ENCODE measurements at regions not wholly inside any gene's neighbourhood (a gene's known extent, or its start where the extent isn't known, plus 50 kb on each side); places are given as distances from the start of the nearest gene placed in this dataset.

GRCh38 chr6:9936551-9936950 is 478.3 kb downstream of the TFAP2A start:
- Mint-ChIP-seq H3K4me3 (no peak overlapping the region), H3K4me1 (ENCODE audit: low read depth) (no peaks in the 10 kb centered on the region), H3K27ac (no peak overlapping the region), H3K36me3 (ENCODE audit: low read depth) (no peaks in the 10 kb centered on the region), H3K9me3 (peaks cover 2% of the 10 kb centered on the region), H3K27me3 (no peaks in the 10 kb centered on the region)
- no peak for DNase-seq

DNA sequence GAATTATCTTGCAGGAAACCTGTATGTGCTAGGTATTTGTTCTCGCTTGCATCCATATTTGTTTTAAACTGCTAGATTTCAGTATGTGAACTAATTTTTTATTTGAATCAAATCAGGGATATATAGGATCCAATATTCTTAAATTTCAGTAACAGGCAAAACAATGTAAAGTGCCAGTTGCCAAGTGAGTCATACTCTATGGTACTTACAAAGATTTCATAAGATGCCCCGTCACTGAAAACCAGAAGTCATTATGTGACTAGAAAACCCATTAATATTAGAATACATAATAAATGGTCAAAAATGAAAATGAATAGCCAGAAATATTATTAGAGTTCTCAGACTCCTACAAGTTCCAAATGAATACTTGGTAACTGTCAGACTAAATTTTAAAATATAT is 481.2 kb downstream of the TFAP2A start:
- H3K27ac Mint-ChIP-seq: no peak overlapping the region

DNA sequence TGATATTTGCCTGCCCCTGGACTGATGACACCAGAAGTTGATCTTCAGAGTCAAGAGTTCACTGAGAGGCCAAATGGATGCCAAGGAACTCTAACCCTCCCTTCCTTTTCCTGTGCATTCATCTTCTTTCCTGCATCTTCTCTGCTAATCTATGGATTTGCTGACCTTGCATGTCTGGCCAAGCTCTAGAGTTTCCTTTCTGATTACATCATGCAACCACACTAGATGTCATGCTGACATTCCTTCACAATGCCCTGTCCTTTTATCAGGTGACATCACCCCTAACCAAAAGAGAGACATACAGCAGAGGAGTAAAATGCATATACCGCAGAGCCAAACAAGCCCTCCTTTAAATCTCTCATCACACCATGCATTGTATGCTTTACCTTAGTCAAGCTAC is 487.6 kb downstream of the TFAP2A start:
- no peaks in the 10 kb centered on the region for H3K4me1 Mint-ChIP-seq (ENCODE audit: low read depth)
- H3K27ac Mint-ChIP-seq: no peak overlapping the region
- no peaks in the 10 kb centered on the region for H3K36me3 Mint-ChIP-seq (ENCODE audit: low read depth)
- H3K9me3 Mint-ChIP-seq: peaks cover 13% of the 10 kb centered on the region
- no peak for DNase-seq
- H3K27me3 Mint-ChIP-seq: no peaks in the 10 kb centered on the region
- no peak overlapping the region for H3K4me3 Mint-ChIP-seq

More for the DNA sequence above, 481.2 kb downstream of the TFAP2A start:
- Mint-ChIP-seq H3K27me3 (no peaks in the 10 kb centered on the region), H3K4me1 (ENCODE audit: low read depth) (no peaks in the 10 kb centered on the region), H3K9me3 (peaks cover 4% of the 10 kb centered on the region), H3K36me3 (ENCODE audit: low read depth) (no peaks in the 10 kb centered on the region), H3K4me3 (no peak overlapping the region)
- DNase-seq: no peak

DNA sequence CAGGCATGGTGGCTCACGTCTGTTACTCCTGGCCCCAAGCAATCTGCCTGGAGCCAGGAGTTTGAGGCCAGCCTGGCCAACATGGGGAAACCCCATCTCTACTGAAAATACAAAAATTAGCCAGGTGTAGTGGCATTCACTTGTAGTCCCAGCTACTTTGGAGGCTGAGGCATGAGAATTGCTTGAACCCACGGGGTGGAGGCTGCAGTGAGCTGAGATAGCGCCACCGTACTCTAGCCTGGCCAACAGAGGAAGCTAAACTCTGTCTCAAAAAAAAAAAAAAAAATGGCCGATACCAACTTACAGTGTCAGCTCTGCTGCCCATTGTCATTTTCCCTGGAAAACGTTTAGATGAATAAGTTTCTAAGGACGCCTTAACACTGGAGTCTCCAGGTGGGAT is 489.9 kb downstream of the TFAP2A start:
- Mint-ChIP-seq H3K27me3 (no peaks in the 10 kb centered on the region), H3K4me1 (ENCODE audit: low read depth) (no peaks in the 10 kb centered on the region), H3K36me3 (ENCODE audit: low read depth) (no peaks in the 10 kb centered on the region), H3K27ac (no peak overlapping the region), H3K9me3 (peaks cover 13% of the 10 kb centered on the region), H3K4me3 (no peak overlapping the region)
- DNase-seq: no peak

GRCh38 chr6:9921366-9921765 is 493.5 kb downstream of the TFAP2A start:
- no peak for DNase-seq
- no peak overlapping the region for H3K4me3 Mint-ChIP-seq
- H3K4me1 Mint-ChIP-seq (ENCODE audit: low read depth): no peaks in the 10 kb centered on the region
- peaks cover 10% of the 10 kb centered on the region for H3K9me3 Mint-ChIP-seq
- H3K36me3 Mint-ChIP-seq (ENCODE audit: low read depth): no peaks in the 10 kb centered on the region
- H3K27me3 Mint-ChIP-seq: no peaks in the 10 kb centered on the region
- H3K27ac Mint-ChIP-seq: no peak overlapping the region

DNA sequence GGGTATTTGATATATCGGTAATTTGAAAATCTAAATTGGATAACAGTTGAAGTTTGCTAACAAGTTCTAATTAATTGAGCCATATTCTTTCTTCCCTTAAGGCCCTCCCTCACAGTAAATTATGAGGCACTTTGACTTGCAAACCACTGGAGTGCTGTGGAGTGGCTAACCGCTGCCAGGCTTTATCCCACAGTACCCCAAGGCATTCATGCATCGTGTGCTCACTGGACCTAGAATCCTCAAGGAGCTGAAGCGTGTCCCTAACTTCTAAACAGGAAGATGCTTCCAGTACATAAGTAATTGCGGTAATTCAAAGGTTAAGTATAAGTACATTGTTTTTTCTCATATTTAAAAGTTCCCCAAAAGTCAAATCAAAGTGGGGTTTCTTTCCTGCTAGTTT is 499.9 kb downstream of the TFAP2A start:
- Mint-ChIP-seq H3K9me3 (peaks cover 9% of the 10 kb centered on the region), H3K27me3 (no peaks in the 10 kb centered on the region), H3K4me3 (no peak overlapping the region), H3K4me1 (ENCODE audit: low read depth) (no peaks in the 10 kb centered on the region), H3K36me3 (ENCODE audit: low read depth) (no peaks in the 10 kb centered on the region), H3K27ac (no peak overlapping the region)
- no peak for DNase-seq

GRCh38 chr6:9901376-9901775 is 513.5 kb downstream of the TFAP2A start:
- Mint-ChIP-seq H3K4me3 (no peak overlapping the region), H3K27ac (no peak overlapping the region), H3K4me1 (ENCODE audit: low read depth) (no peaks in the 10 kb centered on the region), H3K9me3 (peaks cover 4% of the 10 kb centered on the region), H3K36me3 (ENCODE audit: low read depth) (no peaks in the 10 kb centered on the region), H3K27me3 (no peaks in the 10 kb centered on the region)
- DNase-seq: no peak

GRCh38 chr6:9896806-9897205 is 518.1 kb downstream of the TFAP2A start:
- Mint-ChIP-seq H3K36me3 (ENCODE audit: low read depth) (no peaks in the 10 kb centered on the region), H3K27me3 (no peaks in the 10 kb centered on the region), H3K27ac (no peak overlapping the region), H3K4me1 (ENCODE audit: low read depth) (no peaks in the 10 kb centered on the region), H3K9me3 (peaks cover 8% of the 10 kb centered on the region), H3K4me3 (no peak overlapping the region)
- DNase-seq: no peak

DNA sequence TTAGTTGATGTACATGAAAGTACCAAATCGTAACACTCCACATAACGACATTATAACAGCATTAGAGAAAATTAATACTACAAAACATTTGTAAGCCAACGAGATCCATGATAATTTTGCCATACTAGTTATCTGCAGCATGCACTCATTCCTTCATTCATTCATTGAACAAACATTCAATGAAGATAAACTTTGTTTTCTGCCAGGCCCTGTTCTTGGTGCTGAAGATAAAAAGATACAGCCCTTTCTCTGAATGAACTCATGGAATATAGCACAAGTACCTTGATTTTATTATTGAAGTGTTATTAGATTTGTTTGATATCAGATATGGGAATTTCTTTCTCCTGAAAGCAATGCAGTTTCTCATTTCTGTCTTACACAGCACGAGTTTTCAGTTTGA is 524.0 kb downstream of the TFAP2A start:
- peaks cover 9% of the 10 kb centered on the region for H3K9me3 Mint-ChIP-seq

DNA sequence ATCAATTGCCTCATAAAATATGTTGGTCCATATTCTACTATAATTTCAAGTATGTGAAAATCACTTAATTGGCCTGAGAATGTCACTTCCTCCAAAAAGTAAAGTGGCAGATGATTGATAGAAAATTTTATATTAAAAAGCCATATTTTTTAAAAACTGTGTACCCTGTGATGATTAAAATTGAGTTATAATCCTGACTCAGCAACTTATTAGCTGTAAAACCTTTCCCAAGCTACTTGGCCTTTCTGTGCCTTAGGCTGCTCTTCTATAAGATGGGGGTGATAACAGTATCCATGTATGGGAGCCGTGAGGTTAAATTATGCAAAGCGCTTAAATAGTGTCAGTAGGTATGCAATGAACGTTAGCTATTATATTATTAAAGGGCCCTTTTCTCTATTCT is 524.4 kb downstream of the TFAP2A start:
- H3K4me1 Mint-ChIP-seq (ENCODE audit: low read depth): no peaks in the 10 kb centered on the region
- H3K9me3 Mint-ChIP-seq: peaks cover 6% of the 10 kb centered on the region
- no peak overlapping the region for H3K27ac Mint-ChIP-seq
- H3K36me3 Mint-ChIP-seq (ENCODE audit: low read depth): no peaks in the 10 kb centered on the region
- no peak for DNase-seq
- H3K27me3 Mint-ChIP-seq: no peaks in the 10 kb centered on the region
- H3K4me3 Mint-ChIP-seq: no peak overlapping the region

More for the DNA sequence above, 524.0 kb downstream of the TFAP2A start:
- H3K27me3 Mint-ChIP-seq: no peaks in the 10 kb centered on the region
- DNase-seq: no peak
- no peak overlapping the region for H3K4me3 Mint-ChIP-seq
- no peak overlapping the region for H3K27ac Mint-ChIP-seq
- no peaks in the 10 kb centered on the region for H3K4me1 Mint-ChIP-seq (ENCODE audit: low read depth)
- H3K36me3 Mint-ChIP-seq (ENCODE audit: low read depth): no peaks in the 10 kb centered on the region

DNA sequence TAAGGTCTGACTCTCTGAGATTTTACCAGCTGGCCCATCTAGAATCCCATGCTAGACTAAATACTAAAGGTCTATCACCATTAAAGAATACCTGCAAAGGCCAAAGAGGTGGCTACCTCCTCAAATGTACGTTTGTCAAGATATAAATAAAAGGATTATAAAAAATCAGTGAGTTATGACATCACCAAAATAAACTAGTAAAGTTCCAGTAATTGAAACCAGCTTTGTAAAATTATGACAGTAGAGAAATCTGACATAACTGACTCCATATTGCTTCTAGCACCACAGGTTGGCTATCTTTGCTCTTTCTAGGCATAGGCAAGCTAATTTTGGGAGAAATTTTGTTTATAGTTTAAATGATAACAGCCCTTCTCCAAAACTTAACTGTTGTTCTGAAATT is 536.3 kb downstream of the TFAP2A start:
- Mint-ChIP-seq H3K27ac (no peak overlapping the region), H3K27me3 (no peaks in the 10 kb centered on the region), H3K4me1 (ENCODE audit: low read depth) (no peaks in the 10 kb centered on the region), H3K4me3 (no peak overlapping the region), H3K9me3 (peaks cover 13% of the 10 kb centered on the region), H3K36me3 (ENCODE audit: low read depth) (no peaks in the 10 kb centered on the region)
- DNase-seq: no peak

GRCh38 chr6:9875605-9876353 is 539.1 kb downstream of the TFAP2A start:
- peaks cover 12% of the 10 kb centered on the region for H3K9me3 Mint-ChIP-seq
- DNase-seq: no peak
- no peak overlapping the region for H3K27ac Mint-ChIP-seq
- no peak overlapping the region for H3K4me3 Mint-ChIP-seq
- no peaks in the 10 kb centered on the region for H3K36me3 Mint-ChIP-seq (ENCODE audit: low read depth)
- H3K27me3 Mint-ChIP-seq: no peaks in the 10 kb centered on the region
- H3K4me1 Mint-ChIP-seq (ENCODE audit: low read depth): no peaks in the 10 kb centered on the region

DNA sequence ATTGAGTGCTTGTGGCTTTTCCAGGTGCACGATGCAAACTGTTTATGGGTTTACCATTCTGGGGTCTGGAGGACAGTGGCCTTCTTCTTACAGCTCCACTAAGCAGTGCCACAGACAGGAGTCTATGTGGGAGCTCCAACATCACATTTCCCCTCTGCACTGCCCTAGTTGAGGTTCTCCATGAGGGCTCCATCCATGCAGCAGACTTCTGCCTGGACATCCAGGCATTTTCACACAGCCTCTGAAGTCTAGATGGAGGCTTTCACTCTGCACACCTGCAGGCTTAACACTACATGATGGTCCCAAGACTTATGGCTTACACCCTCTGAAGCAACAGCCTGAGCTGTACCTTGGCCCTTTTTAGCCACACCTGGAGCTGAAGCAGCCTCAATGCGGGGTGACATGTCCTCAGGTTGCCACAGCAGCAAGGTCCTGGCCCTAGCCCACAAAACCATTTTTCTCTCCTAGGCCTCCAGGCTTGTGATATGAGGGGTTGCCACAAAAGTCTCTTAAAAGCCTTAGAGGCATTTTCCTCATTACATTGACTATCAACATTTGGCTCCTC is 552.2 kb downstream of the TFAP2A start:
- no peak for DNase-seq
- H3K4me1 Mint-ChIP-seq (ENCODE audit: low read depth): no peaks in the 10 kb centered on the region
- H3K9me3 Mint-ChIP-seq: peaks cover 40% of the 10 kb centered on the region
- H3K27ac Mint-ChIP-seq: no peak overlapping the region
- no peaks in the 10 kb centered on the region for H3K27me3 Mint-ChIP-seq
- H3K36me3 Mint-ChIP-seq (ENCODE audit: low read depth): no peaks in the 10 kb centered on the region
- no peak overlapping the region for H3K4me3 Mint-ChIP-seq

DNA sequence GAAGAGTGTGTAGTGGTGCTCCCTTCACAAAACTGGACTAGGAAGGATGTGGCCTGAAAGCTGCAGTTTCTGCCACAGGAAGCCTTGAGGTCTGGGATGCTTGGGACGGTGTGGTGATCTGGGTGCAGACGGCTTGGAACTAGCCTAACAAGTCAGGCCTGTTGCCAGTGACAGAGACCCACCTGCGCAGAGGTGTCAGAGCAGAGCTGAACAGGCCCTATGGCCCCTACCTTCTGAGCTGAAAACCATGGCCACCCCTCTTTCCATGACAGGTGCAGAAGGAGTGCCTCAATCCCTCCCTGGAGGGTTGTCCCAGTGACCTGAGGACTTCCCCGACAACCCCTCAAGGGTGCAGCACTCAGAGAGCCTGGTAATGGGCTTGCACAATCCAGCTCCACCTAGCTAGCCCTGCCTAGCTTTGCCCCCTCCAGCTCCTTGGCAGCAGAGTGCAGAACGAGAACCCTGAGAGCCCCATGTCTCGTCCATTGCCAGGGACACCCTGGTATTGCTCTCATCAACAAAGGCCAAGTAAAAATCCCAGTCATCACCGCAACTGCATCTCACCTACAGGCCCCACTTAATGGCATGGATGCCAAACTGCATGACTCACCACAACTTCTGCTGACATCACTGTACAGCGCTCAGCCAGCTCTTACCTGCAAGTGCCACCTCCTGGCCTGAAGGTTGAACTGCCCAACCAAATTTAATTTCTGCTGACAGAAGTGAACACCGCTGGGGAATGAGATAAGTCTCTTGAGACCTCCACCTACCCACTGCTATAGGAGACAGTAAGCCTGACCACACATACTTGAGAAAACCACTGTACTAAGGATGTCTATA is 563.1 kb downstream of the TFAP2A start:
- Mint-ChIP-seq H3K27ac (no peak overlapping the region), H3K4me3 (no peak overlapping the region), H3K27me3 (no peaks in the 10 kb centered on the region), H3K4me1 (ENCODE audit: low read depth) (no peaks in the 10 kb centered on the region), H3K36me3 (ENCODE audit: low read depth) (no peaks in the 10 kb centered on the region), H3K9me3 (peaks cover 33% of the 10 kb centered on the region)
- no peak for DNase-seq

GRCh38 chr6:9851006-9851405 is 563.9 kb downstream of the TFAP2A start:
- H3K4me1 Mint-ChIP-seq (ENCODE audit: low read depth): no peaks in the 10 kb centered on the region
- no peaks in the 10 kb centered on the region for H3K36me3 Mint-ChIP-seq (ENCODE audit: low read depth)
- H3K27me3 Mint-ChIP-seq: no peaks in the 10 kb centered on the region
- no peak for DNase-seq
- no peak overlapping the region for H3K27ac Mint-ChIP-seq
- no peak overlapping the region for H3K4me3 Mint-ChIP-seq
- peaks cover 36% of the 10 kb centered on the region for H3K9me3 Mint-ChIP-seq

Data from activated T-cell treated with anti-CD3 and anti-CD28 coated beads, Interleukin-2, amount 50 U/mL, for 24 hours (primary cell).